Esophagus (tissue), 2 donors: ENCODE measurements at regions not wholly inside any gene's neighbourhood (a gene's known extent, or its start where the extent isn't known, plus 50 kb on each side); places are given as distances from the start of the nearest gene placed in this dataset.

Experiments used
- H3K27ac ChIP-seq, 2 donors: one replicate each; pipeline ENCODE4 v1.5.1; 2013; ENCODE audit warnings: low read depth in 2 of 2, mild to moderate bottlenecking in 2 of 2, inconsistent platforms in 1 of 2, low read length in 1 of 2, moderate library complexity in 1 of 2
- H3K27me3 ChIP-seq, 2 donors: one replicate each; pipeline ENCODE4 v1.6.1; 2013; ENCODE audit warnings: low read length in 2 of 2, control low read depth in 1 of 2, mild to moderate bottlenecking in 1 of 2; ENCODE audit not compliant: insufficient read depth in 2 of 2, control insufficient read depth in 1 of 2
- H3K36me3 ChIP-seq, 2 donors: one replicate each; pipeline ENCODE4 v1.6.1; 2013; ENCODE audit warnings: low read length in 1 of 2; ENCODE audit not compliant: control insufficient read depth in 2 of 2, insufficient read depth in 2 of 2
- H3K4me1 ChIP-seq, 2 donors: one replicate each; pipeline ENCODE4 v1.6.1; 2013; ENCODE audit warnings: low read length in 1 of 2; ENCODE audit not compliant: control insufficient read depth in 2 of 2, insufficient read depth in 2 of 2
- H3K4me3 ChIP-seq, 2 donors: one replicate each; pipeline ENCODE4 v1.5.1; 2013; ENCODE audit warnings: low read length in 2 of 2, mild to moderate bottlenecking in 2 of 2, low read depth in 1 of 2, moderate library complexity in 1 of 2
- H3K9me3 ChIP-seq, 2 donors: one replicate each; pipeline ENCODE4 v1.6.1; 2013; ENCODE audit warnings: mild to moderate bottlenecking in 2 of 2, low read depth in 1 of 2, low read length in 1 of 2, moderate library complexity in 1 of 2; ENCODE audit not compliant: control insufficient read depth in 2 of 2, insufficient read depth in 1 of 2
- WGBS, 2 donors: extraction: QIAGEN DNeasy Blood & Tissue Kit; methylation state at CpG; one replicate each; pipeline ENCODE4 v1.1.7; 2013; 5-methylcytosine and 5-hydroxymethylcytosine counted together
- donor health status: healthy with polysubstance abuse.
- donor health status: Bipolar disorder and iron deficiency.

- WGBS, 2 donors, result 86% methylated on average over 1 of the region's 1 CpG
- no peaks in the 10 kb centered on the region for H3K9me3 ChIP-seq
- H3K27ac ChIP-seq, result no peak overlapping the region
- no peaks in the 10 kb centered on the region for H3K27me3 ChIP-seq
- H3K4me1 ChIP-seq, result no peaks in the 10 kb centered on the region
- H3K4me3 ChIP-seq, result no peak overlapping the region
- H3K36me3 ChIP-seq, result no peaks in the 10 kb centered on the region
Measured at GRCh38 chr6:147779624-147780023, 271.1 kb downstream of the SAMD5 start.

DNA sequence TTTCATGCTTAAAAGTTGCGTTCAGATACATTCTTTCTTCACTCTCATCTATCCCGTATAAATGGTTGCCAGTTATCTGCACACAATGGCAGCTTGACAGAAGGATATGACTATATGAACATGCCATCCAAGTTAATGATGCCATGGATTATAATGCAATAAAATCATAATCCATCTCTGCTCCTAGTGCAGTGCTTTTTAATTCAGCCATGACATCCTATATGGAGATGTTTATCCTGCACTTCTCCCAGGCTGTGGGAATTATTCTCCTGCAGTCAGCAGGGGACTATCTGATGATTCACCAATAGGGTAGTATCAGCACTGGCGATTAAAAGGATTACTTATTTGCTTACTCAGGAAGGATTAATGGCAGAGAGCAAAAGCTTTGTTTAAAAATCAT lies 273.8 kb downstream of the SAMD5 start:
- no peak overlapping the region for H3K4me3 ChIP-seq
- H3K4me1 ChIP-seq, result no peaks in the 10 kb centered on the region
- H3K36me3 ChIP-seq, result no peaks in the 10 kb centered on the region
- 20 to 39% methylated on average over 3 of the region's 3 CpGs for WGBS, 2 donors
- no peaks in the 10 kb centered on the region for H3K9me3 ChIP-seq
- H3K27ac ChIP-seq, result no peak overlapping the region
- H3K27me3 ChIP-seq, result no peaks in the 10 kb centered on the region

DNA sequence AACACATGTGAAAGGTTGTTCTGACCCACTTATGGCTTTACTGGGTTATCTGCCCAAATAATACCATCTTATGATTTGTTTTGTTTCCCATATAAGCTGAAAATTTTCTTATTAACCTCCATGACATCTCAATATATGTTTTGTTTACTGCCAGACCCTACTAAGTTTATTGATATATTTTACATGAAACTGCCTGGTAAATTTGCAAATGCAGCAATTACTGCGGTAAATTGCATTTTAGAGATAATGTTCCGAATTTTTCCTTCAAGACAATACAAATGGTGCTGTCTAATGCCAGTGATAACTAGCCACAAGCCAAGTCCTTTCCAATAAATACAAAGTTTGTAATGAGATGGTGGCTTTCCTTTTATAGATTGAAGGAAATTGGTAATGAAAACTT lies 275.9 kb downstream of the SAMD5 start:
- H3K4me1 ChIP-seq, result no peaks in the 10 kb centered on the region
- H3K4me3 ChIP-seq, result no peak overlapping the region
- H3K27ac ChIP-seq, result no peak overlapping the region
- no peaks in the 10 kb centered on the region for H3K27me3 ChIP-seq
- no peaks in the 10 kb centered on the region for H3K9me3 ChIP-seq
- 92 to 96% methylated on average over 2 of the region's 2 CpGs for WGBS, 2 donors
- no peaks in the 10 kb centered on the region for H3K36me3 ChIP-seq

DNA sequence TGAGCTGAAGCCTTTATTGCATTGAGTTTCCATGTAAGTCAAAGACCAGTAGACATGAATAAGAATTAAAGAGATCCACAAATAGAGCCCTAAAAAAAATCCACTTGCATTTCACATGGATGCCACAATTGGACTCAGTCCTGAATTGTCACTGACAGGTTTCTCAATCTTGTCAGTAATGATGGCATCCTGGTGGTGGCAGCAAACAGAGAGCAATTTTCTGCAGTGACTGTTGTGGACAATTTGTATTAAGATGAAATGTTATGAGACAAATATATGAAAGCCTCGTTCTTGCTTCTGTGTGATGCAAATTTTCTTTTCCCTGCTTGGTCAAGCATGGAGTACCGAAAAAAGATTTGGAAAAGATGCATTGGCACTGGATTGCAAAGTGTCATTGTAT lies 278.9 kb downstream of the SAMD5 start:
- Histone ChIP-seq H3K4me3 (no peak overlapping the region), H3K9me3 (no peaks in the 10 kb centered on the region), H3K27ac (no peak overlapping the region), H3K4me1 (no peaks in the 10 kb centered on the region), H3K36me3 (no peaks in the 10 kb centered on the region), H3K27me3 (no peaks in the 10 kb centered on the region)
- WGBS, 2 donors, result 78 to 86% methylated on average over 2 of the region's 2 CpGs

DNA sequence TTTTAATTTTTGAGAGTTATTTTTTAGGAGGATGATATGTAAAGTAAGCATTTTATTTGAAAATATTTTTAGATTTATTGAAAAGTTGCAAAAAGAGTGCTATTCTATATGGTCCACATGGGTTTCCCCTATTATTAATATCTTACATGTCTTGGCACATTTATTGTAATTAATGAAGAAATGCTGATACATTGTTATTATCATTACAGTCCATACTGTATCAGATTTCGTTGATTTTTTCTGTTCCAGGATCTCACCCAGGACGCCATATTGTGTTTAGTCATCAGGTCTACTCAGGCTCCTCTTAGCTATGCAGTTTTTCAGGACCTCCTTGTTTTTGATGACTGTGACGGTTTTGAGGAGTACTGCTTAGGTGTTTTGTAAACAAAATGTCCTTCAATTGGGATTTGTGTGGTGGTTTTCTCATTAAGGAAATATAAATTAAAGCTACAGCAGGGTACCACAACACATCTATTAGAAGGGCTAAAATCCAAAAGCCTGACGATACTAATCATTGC lies 281.0 kb downstream of the SAMD5 start:
- no peaks in the 10 kb centered on the region for H3K9me3 ChIP-seq
- H3K36me3 ChIP-seq, result no peaks in the 10 kb centered on the region
- no peak overlapping the region for H3K4me3 ChIP-seq
- no peaks in the 10 kb centered on the region for H3K27me3 ChIP-seq
- 86 to 87% methylated on average over 4 of the region's 4 CpGs for WGBS, 2 donors
- H3K4me1 ChIP-seq, result no peaks in the 10 kb centered on the region
- no peak overlapping the region for H3K27ac ChIP-seq

DNA sequence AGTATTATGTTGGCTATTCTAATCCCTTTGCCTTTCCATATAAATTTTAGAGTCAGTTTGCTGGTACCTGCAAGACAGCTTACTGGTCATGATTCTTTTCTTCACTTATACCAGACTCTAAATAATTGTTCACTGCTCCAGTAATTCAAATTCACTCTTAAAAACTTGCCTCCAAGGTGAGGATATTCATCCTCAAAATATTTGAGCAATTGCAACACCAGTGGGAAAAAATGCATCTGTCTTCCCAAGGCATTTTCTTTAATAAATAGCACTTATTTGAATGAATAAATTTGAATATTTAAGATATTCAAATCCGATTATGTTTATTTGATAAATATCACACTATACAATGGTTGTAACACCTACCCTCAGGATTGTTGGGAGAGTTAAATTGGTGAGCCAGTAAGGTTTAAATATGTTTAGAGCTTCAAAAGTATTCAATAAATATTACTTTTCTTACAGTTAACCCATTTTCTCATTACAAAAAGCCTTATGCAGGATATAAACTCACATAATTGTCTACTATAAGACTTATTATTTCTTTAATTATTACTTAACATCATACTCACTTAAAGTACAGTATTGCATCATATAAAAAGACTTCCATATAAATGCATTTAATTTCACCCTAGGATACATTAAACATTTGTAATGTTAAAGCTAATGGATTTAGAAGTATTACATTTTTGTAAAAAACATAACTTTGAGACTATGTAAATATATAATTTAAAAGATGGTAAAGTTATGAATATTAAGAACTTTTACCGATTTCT lies 285.6 kb downstream of the SAMD5 start:
- no peaks in the 10 kb centered on the region for H3K36me3 ChIP-seq
- H3K4me3 ChIP-seq, result no peak overlapping the region
- H3K9me3 ChIP-seq, result no peaks in the 10 kb centered on the region
- no peak overlapping the region for H3K27ac ChIP-seq
- H3K27me3 ChIP-seq, result no peaks in the 10 kb centered on the region
- no peaks in the 10 kb centered on the region for H3K4me1 ChIP-seq
- 85 to 88% methylated on average over 2 of the region's 2 CpGs for WGBS, 2 donors

GRCh38 chr6:147802459-147802858 lies 294.0 kb downstream of the SAMD5 start:
- Histone ChIP-seq H3K4me3 (no peak overlapping the region), H3K36me3 (no peaks in the 10 kb centered on the region), H3K27ac (no peak overlapping the region), H3K4me1 (peaks cover 0 to 3% of the 10 kb centered on the region in 2 donors), H3K27me3 (no peaks in the 10 kb centered on the region), H3K9me3 (no peaks in the 10 kb centered on the region)
- WGBS, 2 donors, result 61 to 76% methylated on average over 4 of the region's 4 CpGs

DNA sequence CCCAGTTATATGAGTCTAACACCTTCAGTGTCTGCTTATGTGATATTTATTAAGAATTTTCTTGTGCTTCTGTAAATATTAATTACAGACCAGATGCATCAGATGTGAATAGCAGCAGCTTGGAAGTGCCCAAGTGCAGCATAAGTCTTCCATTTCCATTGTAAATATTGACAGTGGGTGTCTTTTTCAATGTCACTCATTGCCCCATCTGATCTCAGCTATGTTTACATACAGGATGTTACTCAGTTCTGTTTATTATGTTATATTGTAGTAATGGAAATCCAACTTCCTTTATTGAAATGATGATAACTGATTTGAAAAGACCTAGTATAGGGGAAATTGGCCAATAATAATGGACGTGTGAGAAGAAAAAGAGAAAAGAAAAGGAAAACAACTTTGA lies 296.7 kb downstream of the SAMD5 start:
- 74 to 79% methylated on average over 1 of the region's 1 CpG for WGBS, 2 donors
- no peaks in the 10 kb centered on the region for H3K9me3 ChIP-seq
- H3K27ac ChIP-seq, result no peak overlapping the region
- H3K27me3 ChIP-seq, result no peaks in the 10 kb centered on the region
- peaks cover 0 to 3% of the 10 kb centered on the region in 2 donors for H3K4me1 ChIP-seq
- H3K36me3 ChIP-seq, result no peaks in the 10 kb centered on the region
- no peak overlapping the region for H3K4me3 ChIP-seq

DNA sequence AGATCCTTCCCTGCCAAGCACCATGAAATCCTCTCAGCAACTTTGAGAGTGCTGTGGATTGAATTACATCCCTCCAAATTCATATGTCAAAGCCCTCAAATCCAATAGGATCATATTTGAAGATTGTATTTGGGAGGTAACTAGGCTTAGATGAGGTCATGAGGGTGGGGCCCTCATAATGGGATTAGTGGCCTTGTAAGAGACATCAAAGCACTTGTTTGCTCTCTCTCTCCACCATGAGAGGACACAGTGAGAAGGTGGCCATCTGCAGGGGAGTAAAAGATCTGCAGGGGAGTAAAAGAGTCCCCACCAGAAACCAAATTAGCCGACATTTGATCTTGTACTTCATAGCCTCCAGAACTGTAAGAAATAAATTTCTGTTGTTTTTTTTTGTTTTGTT lies 298.2 kb downstream of the SAMD5 start:
- Histone ChIP-seq H3K27me3 (no peaks in the 10 kb centered on the region), H3K4me1 (peaks cover 0 to 3% of the 10 kb centered on the region in 2 donors), H3K36me3 (no peaks in the 10 kb centered on the region), H3K9me3 (no peaks in the 10 kb centered on the region), H3K4me3 (no peak overlapping the region), H3K27ac (no peak overlapping the region)
- WGBS, 2 donors, result 93 to 94% methylated on average over 1 of the region's 1 CpG

DNA sequence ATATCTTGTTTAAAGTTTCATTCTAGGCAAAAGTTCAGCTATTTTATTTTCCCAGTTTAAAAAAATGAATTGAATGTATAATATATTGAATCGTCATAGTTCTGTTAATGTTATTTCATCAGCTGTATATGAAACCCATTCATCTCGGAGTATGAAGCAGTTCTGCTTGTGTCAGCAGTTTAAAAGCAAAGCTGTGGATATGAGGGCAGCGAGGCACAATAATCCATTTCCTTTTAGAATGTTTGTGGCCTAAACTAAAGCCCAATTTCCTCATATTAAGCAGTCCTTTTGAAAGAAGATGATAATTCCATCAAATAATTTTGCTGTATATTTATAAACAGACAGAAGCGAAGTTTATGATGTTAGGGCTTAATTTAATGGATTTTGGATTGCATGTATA lies 300.1 kb downstream of the SAMD5 start:
- Histone ChIP-seq H3K4me1 (peaks cover 0 to 2% of the 10 kb centered on the region in 2 donors), H3K27me3 (no peaks in the 10 kb centered on the region), H3K9me3 (no peaks in the 10 kb centered on the region), H3K36me3 (no peaks in the 10 kb centered on the region), H3K27ac (no peak overlapping the region), H3K4me3 (no peak overlapping the region)
- 57 to 62% methylated on average over 4 of the region's 4 CpGs for WGBS, 2 donors
